GM12878 (cell line): ENCODE measurements at regions not wholly inside any gene's neighbourhood (a gene's known extent, or its start where the extent isn't known, plus 50 kb on each side); places are given as distances from the start of the nearest gene placed in this dataset.

ENCODE experiments used
- ATAC-seq: fragments of 200-7000 bp; cut with Tn5 transposase; 3 replicates; pipeline ENCODE4 v1.9.1; 2020; ENCODE audit warnings: mild to moderate bottlenecking, moderate library complexity
- BruUV-seq: library from RNA; stranded (reverse); fragments of 400-500 nt; replicated peaks from 2 replicates; lab custom pipeline; 2021; lab: Mats Ljungman, UMichigan
- CTCF ChIA-PET: fragments of 300-600 bp; sonication (Branson Sonifier 250); formaldehyde crosslinking; extraction: SDS; loops from one replicate; lab custom pipeline; 2021; ENCODE audit warnings: inconsistent platforms; lab: Yijun Ruan, JAX
- POLR2A ChIA-PET: fragments of 350-600 bp; formaldehyde crosslinking; extraction: SDS; loops from one replicate; lab custom pipeline; 2021; ENCODE audit warnings: inconsistent platforms; lab: Charles Lee
- RAD21 ChIA-PET: fragments of 300-600 bp; sonication (Branson Sonifier 250); formaldehyde crosslinking; loops from one replicate; lab custom pipeline; 2023; ENCODE audit warnings: antibody characterized with exemption; ENCODE audit not compliant: unreplicated experiment; lab: Charles Lee
- SMC1A ChIA-PET: fragments of 300-600 bp; sonication (Branson Sonifier 250); formaldehyde crosslinking; loops from one replicate; lab custom pipeline; 2023; ENCODE audit not compliant: unreplicated experiment, uncharacterized antibody; lab: Charles Lee
- DNase-seq: peaks from one replicate; pipeline ENCODE4 v3.0.0-alpha.2; 2011; ENCODE audit warnings: low read depth, low spot score
- FAIRE-seq: peaks from 3 replicates; lab custom pipeline; 2011; peaks lifted over from hg19 to GRCh38; lab: Jason Lieb, UNC
- H2AFZ ChIP-seq: 2 replicates; pipeline ENCODE4 v1.6.0; 2011; ENCODE audit warnings: low read depth, low read length, control low read depth; ENCODE audit not compliant: control insufficient read depth
- H3K27ac ChIP-seq: 2 replicates; pipeline ENCODE4 v1.5.1; 2011; ENCODE audit warnings: control low read depth; ENCODE audit not compliant: control insufficient read depth, insufficient read depth
- H3K27me3 ChIP-seq, 2 experiments: replicated peaks in 1 of 2; 2 replicates each; pipeline versions ENCODE4 v1.6.0 to v1.6.1; 2011; ENCODE audit warnings: low read length in 1 of 2; ENCODE audit not compliant: control insufficient read depth in 2 of 2, insufficient read depth in 2 of 2
- H3K36me3 ChIP-seq, 2 experiments: 2 replicates each; pipeline ENCODE4 v1.5.1; 2011; ENCODE audit warnings: low read length in 1 of 2; ENCODE audit not compliant: control insufficient read depth in 2 of 2, insufficient read depth in 2 of 2
- H3K4me1 ChIP-seq: 2 replicates; pipeline ENCODE4 v1.6.1; 2011; ENCODE audit warnings: mild to moderate bottlenecking, low read length, moderate library complexity, mixed read lengths; ENCODE audit not compliant: control insufficient read depth, insufficient read depth
- H3K4me2 ChIP-seq: 2 replicates; pipeline ENCODE4 v1.6.0; 2011; ENCODE audit warnings: control low read depth; ENCODE audit not compliant: control insufficient read depth, insufficient read depth
- H3K4me3 ChIP-seq: fragments of 200-600 bp; sonication (generic); 2 replicates; pipeline ENCODE4 v1.5.1; 2016
- H3K79me2 ChIP-seq: 2 replicates; pipeline ENCODE4 v1.6.0; 2011; ENCODE audit warnings: low read length; ENCODE audit not compliant: control insufficient read depth, insufficient read depth
- H3K9ac ChIP-seq: 2 replicates; pipeline ENCODE4 v1.8.0; 2011; ENCODE audit warnings: low read length, control low read depth, mixed read lengths; ENCODE audit not compliant: control insufficient read depth, insufficient read depth
- H3K9me3 ChIP-seq: replicated peaks from 3 replicates; pipeline ENCODE4 v1.5.1; 2011; ENCODE audit warnings: mild to moderate bottlenecking, low read length; ENCODE audit not compliant: control insufficient read depth, insufficient read depth
- H4K20me1 ChIP-seq: 2 replicates; pipeline ENCODE4 v1.6.0; 2011; ENCODE audit not compliant: control insufficient read depth, insufficient read depth
- BHLHE40 ChIP-seq, 2 experiments: fragments of 450-650 bp in 1 of 2; IDR thresholded peaks; 2 replicates each; pipeline ENCODE4 v1.6.1; 2011 to 2017; ENCODE audit warnings: low read depth in 2 of 2, borderline replicate concordance in 1 of 2, improper control_type of control experiment in 1 of 2, low read length in 1 of 2, mild to moderate bottlenecking in 1 of 2
- CREM ChIP-seq: IDR thresholded peaks from 2 replicates; pipeline ENCODE4 v1.6.1; 2014; ENCODE audit warnings: antibody characterized with exemption, low read depth
- FOXM1 ChIP-seq: IDR thresholded peaks from 2 replicates; pipeline ENCODE4 v1.6.1; 2012; ENCODE audit warnings: low read depth, mild to moderate bottlenecking, inconsistent platforms, low read length, moderate library complexity
- IRF4 ChIP-seq: IDR thresholded peaks from 2 replicates; pipeline ENCODE4 v1.6.1; 2011; ENCODE audit warnings: low read depth, low read length
- LARP7 ChIP-seq: fragments of 450-650 bp; IDR thresholded peaks from 2 replicates; pipeline ENCODE4 v1.6.1; 2017; ENCODE audit warnings: mild to moderate bottlenecking
- NRF1 ChIP-seq: conservative IDR thresholded peaks from 2 replicates; pipeline ENCODE4 v1.6.1; 2011; ENCODE audit warnings: mild to moderate bottlenecking, low read depth, low read length, improper control_type of control experiment
- PBX3 ChIP-seq: IDR thresholded peaks from 2 replicates; pipeline ENCODE4 v1.6.1; 2011; ENCODE audit warnings: mild to moderate bottlenecking, low read depth, low read length, moderate library complexity; ENCODE audit not compliant: insufficient replicate concordance
- POU2F2 ChIP-seq: IDR thresholded peaks from 3 replicates; pipeline ENCODE4 v1.6.1; 2011; ENCODE audit warnings: low read depth, mild to moderate bottlenecking, low read length, borderline replicate concordance
- RAD51 ChIP-seq: fragments of 450-650 bp; IDR thresholded peaks from 2 replicates; pipeline ENCODE4 v1.6.1; 2016; ENCODE audit warnings: moderate library complexity, mild to moderate bottlenecking, inconsistent platforms
- RELA ChIP-seq: fragments of 450-650 bp; IDR thresholded peaks from 2 replicates; pipeline ENCODE4 v1.8.0; 2014; ENCODE audit warnings: borderline replicate concordance; ENCODE audit not compliant: partially characterized antibody
- RFX5 ChIP-seq: IDR thresholded peaks from 2 replicates; pipeline ENCODE4 v1.6.1; 2011; ENCODE audit warnings: low read depth, low read length, improper control_type of control experiment
- SMC3 ChIP-seq: IDR thresholded peaks from 2 replicates; pipeline ENCODE4 v1.6.1; 2011; ENCODE audit warnings: low read length, improper control_type of control experiment, borderline replicate concordance
- SREBF2 ChIP-seq: IDR thresholded peaks from 2 replicates; pipeline ENCODE4 v1.6.1; 2012; ENCODE audit warnings: mild to moderate bottlenecking, low read length
- SUPT20H ChIP-seq: IDR thresholded peaks from 2 replicates; pipeline ENCODE4 v1.6.1; 2011; ENCODE audit warnings: low read depth, mild to moderate bottlenecking, low read length, moderate library complexity, borderline replicate concordance; ENCODE audit not compliant: control insufficient read depth
- TAF1 ChIP-seq: IDR thresholded peaks from 2 replicates; pipeline ENCODE4 v1.6.1; 2011; ENCODE audit warnings: mild to moderate bottlenecking, low read depth, low read length, borderline replicate concordance
- TBL1XR1 ChIP-seq: IDR thresholded peaks from 2 replicates; pipeline ENCODE4 v1.6.1; 2012; ENCODE audit warnings: low read depth, low read length, improper control_type of control experiment
- WRNIP1 ChIP-seq: IDR thresholded peaks from 2 replicates; pipeline ENCODE4 v1.6.1; 2011; ENCODE audit warnings: low read depth, low read length, improper control_type of control experiment, borderline replicate concordance
- ZSCAN29 ChIP-seq: fragments of 450-650 bp; IDR thresholded peaks from 2 replicates; pipeline ENCODE4 v1.6.1; 2017; ENCODE audit warnings: mild to moderate bottlenecking, moderate library complexity
- WGBS: methylation state at CpG from one replicate; pipeline ENCODE4 v1.1.6; 2016; ENCODE audit warnings: low lambda C conversion rate; ENCODE audit not compliant: insufficient replicate concordance, insufficient coverage; ENCODE audit errors: missing lambda C conversion rate; 5-methylcytosine and 5-hydroxymethylcytosine counted together
- in situ Hi-C: fragments of 300-500 bp; cut with MboI; formaldehyde crosslinking; loops from 9 replicates; pipeline ENCODE4 v1.14.3; 2018; ENCODE audit warnings: mixed read lengths
- intact Hi-C: fragments of 100-400 bp; cut with micrococcal nuclease; formaldehyde crosslinking; loops from one replicate; pipeline ENCODE4 v1.14.2; 2022; ENCODE audit not compliant: unreplicated experiment
- TF ChIP-seq, protein P1 (sequence below): IDR thresholded peaks from 2 replicates; pipeline ENCODE4 v1.6.1; 2012; ENCODE audit warnings: low read depth, low read length, improper control_type of control experiment

- TF ChIP-seq NRF1 = no peak
- TF ChIP-seq SUPT20H = no peak
- TF ChIP-seq, protein P1, sequence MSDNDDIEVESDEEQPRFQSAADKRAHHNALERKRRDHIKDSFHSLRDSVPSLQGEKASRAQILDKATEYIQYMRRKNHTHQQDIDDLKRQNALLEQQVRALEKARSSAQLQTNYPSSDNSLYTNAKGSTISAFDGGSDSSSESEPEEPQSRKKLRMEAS = no peak
- no peak for TF ChIP-seq RELA
Observed at GRCh38 chr18:4847056-4847455, 350.0 kb downstream of the AKAIN1 start (continued).

GRCh38 chr18:4844320-4844719 lies 352.7 kb downstream of the AKAIN1 start:
- 5% methylated on average over 3 of the region's 3 CpGs for WGBS
- ChIA-PET CTCF (no interaction called here), RAD21 (no interaction called here), POLR2A (no interaction called here), SMC1A (interaction anchor here (1.2 kb wide), 1 partner anchor 27 kb away, joined by 3 read pairs; no protein-coding TSS in a partner anchor)
- no peak for DNase-seq
- TF ChIP-seq RAD51 (peak; percentile 69; the same call in 1 of the 2 replicates), IRF4 (no peak)
- H3K27ac ChIP-seq = no peak overlapping the region
- no peak overlapping the region for H3K4me2 ChIP-seq
- H3K36me3 ChIP-seq = no peaks in the 10 kb centered on the region
- FAIRE-seq = no peak
- intact Hi-C loops (no loop called here), in situ Hi-C loops (no loop called here)
- H3K4me3 ChIP-seq = no peak overlapping the region
- no peaks in the 10 kb centered on the region for H3K4me1 ChIP-seq
- ATAC-seq = no peak
- no peak overlapping the region for H3K9ac ChIP-seq
- no peaks in the 10 kb centered on the region for H3K79me2 ChIP-seq
- H3K9me3 ChIP-seq = no peaks in the 10 kb centered on the region
- H4K20me1 ChIP-seq = no peaks in the 10 kb centered on the region
- no peak overlapping the region for H2AFZ ChIP-seq
- no peaks in the 10 kb centered on the region for H3K27me3 ChIP-seq
- BruUV-seq = no TSS peak

DNA sequence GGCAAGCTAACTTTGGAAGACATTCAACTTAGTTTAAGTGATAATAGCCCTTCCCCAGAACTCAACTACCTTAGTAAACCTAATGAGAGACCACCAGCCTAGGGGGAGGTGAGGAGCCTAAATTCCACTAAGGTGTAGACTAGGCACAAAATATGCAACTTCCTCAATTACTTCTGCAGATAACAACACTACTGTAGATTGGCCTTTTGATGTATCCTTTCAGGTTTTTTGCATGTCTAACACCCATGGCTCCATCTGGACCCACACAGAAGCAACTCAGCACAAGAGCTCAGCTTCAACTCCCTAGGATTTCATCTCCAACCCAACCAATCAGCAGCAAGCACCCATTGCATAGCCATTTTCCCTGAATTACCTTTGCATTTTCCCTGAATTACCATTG lies 353.3 kb downstream of the AKAIN1 start:
- H2AFZ ChIP-seq = no peak overlapping the region
- H3K79me2 ChIP-seq = no peaks in the 10 kb centered on the region
- no peaks in the 10 kb centered on the region for H3K4me1 ChIP-seq
- no peak overlapping the region for H3K9ac ChIP-seq
- intact Hi-C loops = no loop called here
- FAIRE-seq = no peak
- H3K36me3 ChIP-seq = no peaks in the 10 kb centered on the region
- no TSS peak for BruUV-seq
- ATAC-seq = no peak
- CTCF ChIA-PET = no interaction called here
- in situ Hi-C loops = no loop called here
- SMC1A ChIA-PET = no interaction called here
- H3K27ac ChIP-seq = no peak overlapping the region
- POLR2A ChIA-PET = no interaction called here
- no peaks in the 10 kb centered on the region for H3K27me3 ChIP-seq
- H3K4me2 ChIP-seq = no peak overlapping the region
- no peak for DNase-seq
- no peak overlapping the region for H3K4me3 ChIP-seq
- H4K20me1 ChIP-seq = no peaks in the 10 kb centered on the region
- RAD21 ChIA-PET = no interaction called here
- no peaks in the 10 kb centered on the region for H3K9me3 ChIP-seq
- TF ChIP-seq PBX3 = no peak
- no peak for TF ChIP-seq POU2F2
- no peak for TF ChIP-seq TBL1XR1
- no peak for TF ChIP-seq SREBF2
- no peak for TF ChIP-seq ZSCAN29
- TF ChIP-seq TAF1 = no peak
- no peak for TF ChIP-seq RFX5
- no peak for TF ChIP-seq LARP7
- no peak for TF ChIP-seq BHLHE40 (IDR thresholded peaks at IDR 0.05; ENCODE audit: borderline replicate concordance in 1 of 2, low read depth in 2 of 2, low read length in 1 of 2)
- no peak for TF ChIP-seq CREM
- no peak for TF ChIP-seq FOXM1
- no peak for TF ChIP-seq WRNIP1
- no peak for TF ChIP-seq SMC3
